K562 (cell line): ENCODE measurements at regions not wholly inside any gene's neighbourhood (a gene's known extent, or its start where the extent isn't known, plus 50 kb on each side); places are given as distances from the start of the nearest gene placed in this dataset.

ENCODE experiments used
- ATAC-seq: fragments of 200-7000 bp; cut with Tn5 transposase; 3 replicates; pipeline ENCODE4 v1.9.1; 2020; ENCODE audit warnings: moderate library complexity
- BruUV-seq: library from RNA; stranded (reverse); fragments of 400-500 nt; replicated peaks from 2 replicates; lab custom pipeline; 2021; lab: Mats Ljungman, UMichigan
- CTCF ChIA-PET: fragments of 300-600 bp; formaldehyde crosslinking; extraction: SDS; loops from one replicate; lab custom pipeline; 2021; ENCODE audit warnings: low intra/inter-chr PET ratio; lab: Yijun Ruan, JAX
- POLR2A ChIA-PET: fragments of 300-600, 350-650 bp; sonication (Branson Sonifier 250); formaldehyde crosslinking; extraction: SDS; loops from one replicate; lab custom pipeline; 2021; ENCODE audit warnings: antibody characterized with exemption, inconsistent platforms; lab: Yijun Ruan, JAX
- DNase-seq, 4 experiments: peaks; one replicate each; pipeline versions ENCODE4 v3.0.0 to v3.0.0-alpha.2; 2011 to 2018; ENCODE audit warnings: low spot score in 3 of 4, mixed read lengths in 3 of 4; ENCODE audit errors: extremely low read depth in 1 of 4
- FAIRE-seq: peaks from 2 replicates; lab custom pipeline; 2011; peaks lifted over from hg19 to GRCh38; lab: Jason Lieb, UNC
- H2AFZ ChIP-seq: 2 replicates; pipeline ENCODE4 v1.6.0; 2011; ENCODE audit warnings: low read depth, low read length, control low read depth, inconsistent platforms
- H3K27ac ChIP-seq: fragments of 200-600 bp; 3 replicates; pipeline ENCODE4 v1.8.0; 2011; ENCODE audit warnings: low read depth, mild to moderate bottlenecking, control low read depth, inconsistent platforms, low read length, moderate library complexity, mixed read lengths; ENCODE audit errors: extremely low read depth
- H3K27me3 ChIP-seq, 2 experiments: fragments of 300-600 bp in 1 of 2; 2 replicates in 1 of 2; 3 replicates in 1 of 2; pipeline versions ENCODE4 v1.6.0 to v1.8.0; 2011; ENCODE audit warnings: inconsistent platforms in 2 of 2, low read length in 2 of 2, mild to moderate bottlenecking in 1 of 2, mixed read lengths in 1 of 2, moderate library complexity in 1 of 2; ENCODE audit not compliant: control insufficient read depth in 2 of 2, insufficient read depth in 2 of 2
- H3K36me3 ChIP-seq: fragments of 300-600 bp; 3 replicates; pipeline ENCODE4 v1.8.0; 2011; ENCODE audit warnings: mild to moderate bottlenecking, low read length, inconsistent platforms; ENCODE audit not compliant: control insufficient read depth, insufficient read depth
- H3K4me1 ChIP-seq, 2 experiments: fragments of 200-600 bp in 1 of 2; replicated peaks in 1 of 2; 2 replicates in 1 of 2; 3 replicates in 1 of 2; pipeline versions ENCODE4 v1.5.1 to v1.8.0; 2011; ENCODE audit warnings: inconsistent platforms in 2 of 2, low read length in 2 of 2, mild to moderate bottlenecking in 1 of 2, mixed read lengths in 1 of 2, moderate library complexity in 1 of 2; ENCODE audit not compliant: control insufficient read depth in 2 of 2, insufficient read depth in 2 of 2
- H3K4me2 ChIP-seq: 2 replicates; pipeline ENCODE4 v1.6.1; 2011; ENCODE audit warnings: low read length, control low read depth, inconsistent platforms, mixed read lengths; ENCODE audit not compliant: insufficient read depth
- H3K4me3 ChIP-seq: fragments of 200-600 bp; sonication (generic), shearing (Covaris generic); 2 replicates; pipeline ENCODE4 v1.5.1; 2016; ENCODE audit warnings: control low read depth, inconsistent platforms
- H3K79me2 ChIP-seq: fragments of 200-600 bp; 3 replicates; pipeline ENCODE4 v1.8.0; 2011; ENCODE audit warnings: low read length, inconsistent platforms; ENCODE audit not compliant: control insufficient read depth, insufficient read depth
- H3K9ac ChIP-seq, 2 experiments: 2 replicates each; pipeline versions ENCODE4 v1.6.0 to v1.6.1; 2011; ENCODE audit warnings: low read depth in 2 of 2, low read length in 2 of 2, control low read depth in 1 of 2, inconsistent platforms in 1 of 2, mild to moderate bottlenecking in 1 of 2, mixed read lengths in 1 of 2; ENCODE audit not compliant: insufficient read depth in 1 of 2
- H3K9me1 ChIP-seq: one replicate; pipeline ENCODE4 v1.6.0; 2011; ENCODE audit warnings: inconsistent platforms, mild to moderate bottlenecking, low read length, moderate library complexity; ENCODE audit not compliant: control insufficient read depth, insufficient read depth
- H3K9me3 ChIP-seq: replicated peaks from 2 replicates; pipeline ENCODE4 v1.5.1; 2011; ENCODE audit warnings: low read depth, low read length, inconsistent platforms; ENCODE audit not compliant: control insufficient read depth, insufficient read depth
- H4K20me1 ChIP-seq: replicated peaks from 2 replicates; pipeline ENCODE4 v1.6.1; 2011; ENCODE audit warnings: low read length, inconsistent platforms, mixed read lengths; ENCODE audit not compliant: control insufficient read depth, insufficient read depth
- ADNP ChIP-seq: fragments of 200-800 bp; sonication (Bioruptor generic); IDR thresholded peaks from 2 replicates; pipeline ENCODE4 v1.6.1; 2016; ENCODE audit warnings: missing genetic modification characterization, missing compliant biosample characterization
- ARHGAP35 ChIP-seq: fragments of 450-650 bp; IDR thresholded peaks from 2 replicates; pipeline ENCODE4 v1.6.1; 2018; ENCODE audit not compliant: partially characterized antibody
- BRD9 ChIP-seq: fragments of 450-650 bp; IDR thresholded peaks from 2 replicates; pipeline ENCODE4 v1.6.1; 2018; ENCODE audit warnings: low read depth; ENCODE audit not compliant: partially characterized antibody
- E2F1 ChIP-seq: sonication (generic); formaldehyde crosslinking; IDR thresholded peaks from 2 replicates; pipeline ENCODE4 v1.8.1; 2023; ENCODE audit warnings: mild to moderate bottlenecking, missing genetic modification reagents, moderate library complexity
- FOXA1 ChIP-seq: fragments of 450-650 bp; IDR thresholded peaks from 2 replicates; pipeline ENCODE4 v1.6.1; 2016; ENCODE audit warnings: mild to moderate bottlenecking, borderline replicate concordance
- NCOA1 ChIP-seq: fragments of 450-650 bp; IDR thresholded peaks from 2 replicates; pipeline ENCODE4 v1.6.1; 2016; ENCODE audit warnings: low read depth
- NCOR1 ChIP-seq: fragments of 450-650 bp; IDR thresholded peaks from 2 replicates; pipeline ENCODE4 v1.6.1; 2016; ENCODE audit warnings: mild to moderate bottlenecking, moderate library complexity
- PCBP1 ChIP-seq: fragments of 200-400 bp; formaldehyde crosslinking; IDR thresholded peaks from 2 replicates; pipeline ENCODE4 v1.6.1; 2018; ENCODE audit warnings: mild to moderate bottlenecking, low read depth, low read length; ENCODE audit not compliant: poor library complexity, severe bottlenecking
- SMAD3 ChIP-seq: fragments of 450-650 bp; formaldehyde crosslinking; conservative IDR thresholded peaks from 2 replicates; pipeline ENCODE4 v1.4.0; 2020; ENCODE audit warnings: mild to moderate bottlenecking
- SMARCA4 ChIP-seq: fragments of 450-650 bp; IDR thresholded peaks from 2 replicates; pipeline ENCODE4 v1.6.1; 2016
- STAT6 ChIP-seq: sonication (generic); formaldehyde crosslinking; IDR thresholded peaks from 2 replicates; pipeline ENCODE4 v1.8.1; 2023; ENCODE audit warnings: mild to moderate bottlenecking, missing genetic modification reagents
- ZFP36 ChIP-seq: fragments of 150-350 bp; IDR thresholded peaks from 2 replicates; pipeline ENCODE4 v1.6.1; 2018; ENCODE audit warnings: low read length, low read depth; ENCODE audit not compliant: partially characterized antibody
- ZNF444 ChIP-seq: fragments of 250-450 bp; sonication (Bioruptor Pico); IDR thresholded peaks from 2 replicates; pipeline ENCODE4 v1.4.0; 2020; ENCODE audit warnings: mild to moderate bottlenecking, moderate library complexity
- ZNF707 ChIP-seq: fragments of 250-450 bp; sonication (Bioruptor Pico); conservative IDR thresholded peaks from 2 replicates; pipeline ENCODE4 v1.8.0; 2022; ENCODE audit warnings: inconsistent platforms, mild to moderate bottlenecking, moderate library complexity
- WGBS: fragments of 100-300 bp; shearing (Covaris generic); methylation state at CpG from one replicate; pipeline ENCODE4 v1.1.6; 2016; ENCODE audit warnings: low coverage, mixed read lengths; ENCODE audit not compliant: insufficient coverage; ENCODE audit errors: missing lambda C conversion rate; 5-methylcytosine and 5-hydroxymethylcytosine counted together
- in situ Hi-C: fragments of 300-500 bp; cut with MboI; formaldehyde crosslinking; loops from 4 replicates; pipeline ENCODE4 v1.15.0; 2018; ENCODE audit warnings: inconsistent platforms, mixed read lengths
- intact Hi-C: fragments of 100-400 bp; cut with micrococcal nuclease; formaldehyde crosslinking; loops from 2 replicates; pipeline ENCODE4 v1.14.2; 2022
- TF ChIP-seq, protein P1 (sequence below): fragments of 450-650 bp; formaldehyde crosslinking; IDR thresholded peaks from 2 replicates; pipeline ENCODE4 v1.4.0; 2022; ENCODE audit warnings: mild to moderate bottlenecking, moderate library complexity
- TF ChIP-seq, protein P2 (sequence below): sonication (generic); formaldehyde crosslinking; IDR thresholded peaks from 2 replicates; pipeline ENCODE4 v1.8.0; 2022; ENCODE audit warnings: missing genetic modification reagents, mild to moderate bottlenecking, moderate library complexity, borderline replicate concordance
- TF ChIP-seq, protein P3 (sequence below): fragments of 250-450 bp; sonication (Bioruptor Pico); IDR thresholded peaks from 2 replicates; pipeline ENCODE4 v1.8.0; 2021; ENCODE audit warnings: moderate library complexity, mild to moderate bottlenecking, inconsistent platforms

GRCh38 chr4:160082432-160083207, 979.7 kb downstream of the RAPGEF2 start (continued):
- TF ChIP-seq PCBP1 (no peak), ZNF707 (CRISPR knock-in tag) (no peak), SMAD3 (no peak), NCOA1 (no peak), ADNP (tag) (no peak)

DNA sequence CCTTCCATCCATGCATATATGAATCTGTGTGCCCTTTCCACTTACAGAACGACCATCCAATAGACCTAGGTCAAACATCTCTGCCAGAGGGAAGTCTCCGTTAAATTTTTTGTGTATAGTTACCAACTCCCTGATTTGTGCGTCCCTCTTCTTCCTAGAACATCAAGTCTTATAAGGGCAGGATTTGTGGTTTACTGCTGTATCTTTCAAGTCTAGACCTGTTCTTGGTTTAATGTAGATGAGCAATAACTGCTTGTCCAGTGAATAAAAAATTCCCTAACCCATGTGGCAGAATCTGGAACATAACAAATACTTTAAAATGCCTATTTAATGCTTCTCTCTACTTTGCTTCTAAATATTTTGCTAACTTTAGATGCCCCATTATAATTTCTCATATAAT, 988.8 kb downstream of the RAPGEF2 start:
- intact Hi-C loops = no loop called here
- no peak overlapping the region for H3K4me3 ChIP-seq
- no peak overlapping the region for H3K27ac ChIP-seq
- no peaks in the 10 kb centered on the region for H4K20me1 ChIP-seq
- H2AFZ ChIP-seq = no peak overlapping the region
- in situ Hi-C loops = no loop called here
- WGBS = no CpG with 5 or more reads among the region's 3 CpGs
- BruUV-seq = no TSS peak
- H3K9ac ChIP-seq = no peak overlapping the region
- no peak for FAIRE-seq
- no peaks in the 10 kb centered on the region for H3K27me3 ChIP-seq
- H3K9me3 ChIP-seq = no peaks in the 10 kb centered on the region
- H3K4me2 ChIP-seq = no peak overlapping the region
- H3K4me1 ChIP-seq = no peaks in the 10 kb centered on the region
- ChIA-PET POLR2A (no interaction called here), CTCF (no interaction called here)
- no peaks in the 10 kb centered on the region for H3K36me3 ChIP-seq
- no peaks in the 10 kb centered on the region for H3K9me1 ChIP-seq
- DNase-seq = no peak
- H3K79me2 ChIP-seq = no peaks in the 10 kb centered on the region
- ATAC-seq = no peak
- TF ChIP-seq NCOR1 = no peak
- TF ChIP-seq BRD9 = no peak
- TF ChIP-seq FOXA1 = no peak
- TF ChIP-seq, protein P1, sequence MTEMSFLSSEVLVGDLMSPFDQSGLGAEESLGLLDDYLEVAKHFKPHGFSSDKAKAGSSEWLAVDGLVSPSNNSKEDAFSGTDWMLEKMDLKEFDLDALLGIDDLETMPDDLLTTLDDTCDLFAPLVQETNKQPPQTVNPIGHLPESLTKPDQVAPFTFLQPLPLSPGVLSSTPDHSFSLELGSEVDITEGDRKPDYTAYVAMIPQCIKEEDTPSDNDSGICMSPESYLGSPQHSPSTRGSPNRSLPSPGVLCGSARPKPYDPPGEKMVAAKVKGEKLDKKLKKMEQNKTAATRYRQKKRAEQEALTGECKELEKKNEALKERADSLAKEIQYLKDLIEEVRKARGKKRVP (CRISPR knock-in tag) = no peak
- no peak for TF ChIP-seq SMARCA4
- no peak for TF ChIP-seq ARHGAP35
- no peak for TF ChIP-seq ZNF444 (CRISPR knock-in tag)
- TF ChIP-seq, protein P2, sequence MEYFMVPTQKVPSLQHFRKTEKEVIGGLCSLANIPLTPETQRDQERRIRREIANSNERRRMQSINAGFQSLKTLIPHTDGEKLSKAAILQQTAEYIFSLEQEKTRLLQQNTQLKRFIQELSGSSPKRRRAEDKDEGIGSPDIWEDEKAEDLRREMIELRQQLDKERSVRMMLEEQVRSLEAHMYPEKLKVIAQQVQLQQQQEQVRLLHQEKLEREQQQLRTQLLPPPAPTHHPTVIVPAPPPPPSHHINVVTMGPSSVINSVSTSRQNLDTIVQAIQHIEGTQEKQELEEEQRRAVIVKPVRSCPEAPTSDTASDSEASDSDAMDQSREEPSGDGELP (CRISPR knock-in tag) = no peak
- TF ChIP-seq E2F1 = no peak
- no peak for TF ChIP-seq ZFP36
- TF ChIP-seq STAT6 (CRISPR knock-in tag) = no peak
- TF ChIP-seq, protein P3, sequence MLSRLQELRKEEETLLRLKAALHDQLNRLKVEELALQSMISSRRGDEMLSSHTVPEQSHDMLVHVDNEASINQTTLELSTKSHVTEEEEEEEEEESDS (CRISPR knock-in tag) = no peak
